GM18861 (cell line): ENCODE measurements at regions not wholly inside any gene's neighbourhood (a gene's known extent, or its start where the extent isn't known, plus 50 kb on each side); places are given as distances from the start of the nearest gene placed in this dataset.
"Not testable (repeated sequence)": the region's sequence is repeated elsewhere in the genome, so short reads cannot be mapped to it uniquely, and the experiment has no call there.

Experiments
- ATAC-seq: cut with Tn5 transposase; IDR thresholded peaks from one replicate; pipeline ENCODE4 v1.9.1; 2021; ENCODE audit not compliant: unreplicated experiment

DNA sequence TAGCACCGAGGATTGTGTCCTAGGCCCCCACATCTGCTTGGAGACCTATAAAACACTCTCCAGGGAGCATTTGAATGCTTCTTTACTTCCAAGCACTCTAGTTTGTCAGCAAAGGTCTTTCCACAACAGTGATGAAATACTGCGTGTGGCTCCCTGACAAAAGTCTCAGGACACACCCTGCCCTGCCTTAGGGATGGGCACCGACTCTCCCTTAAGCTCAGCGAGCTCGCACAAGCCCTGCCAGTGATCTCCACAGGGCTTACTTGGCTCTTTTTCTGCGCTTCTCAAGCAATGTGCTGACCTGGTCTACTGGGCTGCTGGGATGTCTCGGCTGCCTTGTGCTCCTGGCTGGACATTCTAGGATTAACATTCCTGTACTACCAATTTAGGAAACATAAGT, 84.3 kb upstream of the MPP7 start:
- no peak for ATAC-seq

DNA sequence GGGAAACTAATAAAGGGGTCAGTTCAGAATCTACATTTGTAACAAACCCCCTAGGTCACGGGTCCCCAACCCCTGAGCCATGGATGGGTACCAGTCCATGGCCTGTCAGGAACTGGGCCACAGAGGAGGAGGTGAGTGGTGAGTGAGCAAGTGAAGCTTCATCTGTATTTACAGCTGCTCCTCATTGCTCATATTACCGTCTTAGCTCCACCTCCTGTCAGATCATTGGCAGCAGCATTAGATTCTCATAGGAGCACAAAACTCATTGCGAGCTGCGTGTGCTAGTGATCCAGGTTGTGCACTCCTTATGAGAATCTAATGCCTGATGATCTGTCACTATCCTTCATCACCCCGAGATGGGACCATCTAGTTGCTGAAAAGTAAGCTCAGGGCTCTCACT, 88.4 kb upstream of the MPP7 start:
- ATAC-seq: no peak

DNA sequence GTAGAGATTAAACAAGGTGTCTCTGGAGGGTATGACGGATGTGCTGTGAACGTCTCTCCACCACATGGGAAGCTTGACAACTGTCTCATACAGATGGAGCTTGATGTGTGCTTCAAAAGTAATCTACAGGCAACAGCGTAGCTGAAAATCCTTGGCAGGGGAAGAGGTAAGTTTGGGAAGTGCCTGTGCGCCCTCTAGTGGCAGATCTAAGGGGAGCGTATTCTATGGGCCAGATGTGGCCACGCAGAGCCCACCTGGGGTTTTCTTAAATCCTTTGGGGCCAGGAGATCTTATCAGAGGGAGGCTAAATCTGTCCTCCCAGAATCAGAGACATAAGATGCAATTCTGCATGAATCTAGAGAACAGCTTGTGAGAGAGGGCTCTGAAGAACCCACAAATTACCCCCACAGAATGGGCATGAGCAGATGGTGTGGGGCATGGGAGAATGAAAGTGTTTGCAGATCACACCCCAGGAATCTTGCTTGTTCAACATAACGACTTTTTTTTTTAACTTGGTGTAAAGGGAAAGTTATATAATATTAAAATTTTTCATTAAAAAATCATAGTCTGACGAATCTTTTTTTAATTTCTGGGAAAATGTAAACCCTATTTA, 91.2 kb upstream of the MPP7 start:
- ATAC-seq: peak; percentile 43

- ATAC-seq: no peak
Observed at GRCh38 chr10:28396331-28396730, 93.5 kb upstream of the MPP7 start.

DNA sequence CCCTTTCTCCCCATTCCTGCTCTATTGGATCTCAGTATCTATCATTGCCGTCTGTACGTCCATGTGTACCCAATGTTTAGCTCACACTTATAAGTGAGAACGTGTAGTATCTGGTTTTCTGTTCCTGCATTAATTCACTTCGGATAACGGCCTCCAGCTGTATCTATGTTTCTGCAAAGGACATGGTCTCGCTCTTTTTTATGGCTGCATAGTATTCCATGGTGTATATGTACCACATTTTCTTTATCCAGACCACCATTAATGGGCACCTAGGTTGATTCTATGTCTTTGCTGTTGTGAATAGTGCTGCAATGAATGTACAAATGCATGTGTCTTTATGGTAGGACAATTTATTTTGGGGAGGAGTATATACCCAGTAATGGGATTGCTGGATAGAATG, 94.4 kb upstream of the MPP7 start:
- ATAC-seq: no peak

DNA sequence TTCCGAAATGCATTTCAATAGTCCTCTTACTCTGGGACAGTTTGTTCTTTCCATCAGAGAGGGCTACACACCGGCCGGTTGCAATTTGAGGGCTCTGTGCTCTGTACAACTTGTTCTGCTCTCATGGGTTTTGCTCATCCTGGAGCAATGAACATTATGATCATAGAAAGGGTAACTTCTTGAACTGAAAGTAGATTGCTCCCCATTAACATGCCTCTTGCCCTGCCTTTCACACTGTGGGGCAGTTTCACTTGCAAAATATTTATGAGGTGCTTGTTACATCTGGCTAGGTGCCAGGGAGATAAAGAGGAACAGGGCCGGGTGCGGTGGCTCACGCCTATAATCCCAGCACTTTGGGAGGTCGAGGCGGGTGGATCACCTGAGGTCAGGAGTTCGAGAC, 97.3 kb upstream of the MPP7 start:
- no peak for ATAC-seq

- no peak for ATAC-seq
Observed at GRCh38 chr10:28400681-28401080, 97.8 kb upstream of the MPP7 start.

DNA sequence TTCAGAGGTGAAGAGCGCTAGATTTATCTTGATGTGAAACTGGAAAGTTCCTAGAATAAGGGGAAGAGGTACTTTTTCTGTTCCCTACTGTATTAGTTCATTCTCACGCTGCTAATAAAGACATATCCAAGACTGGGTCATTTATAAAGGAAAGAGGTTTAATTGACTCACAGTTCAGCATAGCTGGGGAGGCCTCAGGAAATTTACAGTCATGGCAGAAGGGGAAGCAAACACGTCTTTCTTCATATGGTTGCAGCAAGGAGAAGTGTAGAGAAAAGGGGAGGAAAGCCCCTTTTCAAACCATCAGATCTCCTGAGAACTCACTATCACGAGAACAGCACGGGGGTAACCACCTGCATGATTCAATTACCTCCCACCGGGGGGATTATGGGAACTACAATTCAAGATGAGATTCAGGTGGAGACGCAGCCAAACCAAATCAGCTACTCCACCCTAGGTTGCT, 99.8 kb upstream of the MPP7 start:
- ATAC-seq: not testable (repeated sequence)

GRCh38 chr10:28403090-28403489, 100.2 kb upstream of the MPP7 start:
- ATAC-seq: no peak

DNA sequence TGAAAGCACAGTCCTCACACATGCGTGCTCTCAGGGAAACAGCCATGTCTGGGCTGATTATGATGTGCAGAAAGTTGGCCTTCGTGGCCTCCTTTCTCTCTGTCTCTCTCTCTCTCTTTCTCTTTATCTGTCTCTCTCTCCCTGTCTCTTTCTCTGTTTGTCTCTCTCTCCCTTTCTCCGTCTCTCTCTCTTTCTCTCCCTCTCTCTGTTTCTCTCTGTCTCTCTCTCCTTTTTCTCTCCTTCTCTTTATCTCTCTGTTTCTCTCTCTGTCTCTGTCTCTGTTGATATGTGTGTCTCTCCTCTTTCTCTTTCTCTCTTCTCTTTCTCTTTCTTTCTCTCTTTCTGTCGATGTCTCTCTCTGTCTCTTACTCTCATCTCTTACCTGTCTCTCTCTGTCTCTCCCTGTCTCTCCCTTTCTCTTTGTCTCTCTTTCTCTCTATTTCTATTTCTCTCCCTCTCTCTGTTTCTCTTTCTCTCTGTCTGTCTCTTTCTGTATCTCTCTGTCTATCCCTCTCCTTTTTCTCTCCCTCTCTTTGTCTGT, 105.4 kb upstream of the MPP7 start:
- no peak for ATAC-seq

DNA sequence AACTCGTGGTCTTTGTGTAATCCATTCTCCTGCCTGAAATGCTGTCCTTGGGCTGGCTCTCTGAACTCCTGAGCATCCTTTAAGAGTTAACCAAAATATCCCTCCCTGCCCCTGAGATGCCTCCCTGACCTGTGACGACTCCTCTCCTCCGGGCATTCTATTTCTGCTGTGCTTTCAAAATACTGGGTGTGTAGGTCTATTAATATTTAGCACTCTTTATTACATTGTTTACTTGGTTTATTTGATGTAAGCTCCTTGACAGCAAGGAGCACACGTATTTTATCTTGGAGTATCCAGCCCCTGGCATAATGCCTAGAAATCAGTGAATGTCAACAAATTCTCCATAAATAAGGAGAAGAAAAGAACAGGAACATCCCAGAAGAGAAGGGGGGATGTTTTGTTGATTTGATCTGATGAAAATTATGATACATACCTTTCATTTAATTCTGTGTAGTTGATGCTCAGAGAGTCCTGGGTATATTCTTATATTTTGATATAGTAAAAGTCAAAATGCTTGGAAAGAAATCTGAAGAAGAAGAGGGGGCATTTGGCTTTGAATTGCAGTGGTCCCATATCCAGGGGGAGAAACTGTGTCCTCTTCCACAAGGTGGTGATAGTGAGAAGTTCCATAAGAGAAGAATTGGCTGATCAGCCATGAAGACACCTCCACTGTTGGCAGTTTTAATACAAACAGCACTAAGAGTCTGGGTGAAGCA, 107.7 kb upstream of the MPP7 start:
- no peak for ATAC-seq

- no peak for ATAC-seq
Observed at GRCh38 chr10:28411136-28411460, 108.2 kb upstream of the MPP7 start.

- no peak for ATAC-seq
Observed at GRCh38 chr10:28411648-28412047, 108.8 kb upstream of the MPP7 start.

- ATAC-seq: no peak
Observed at GRCh38 chr10:28418069-28418468, 114.8 kb upstream of the WAC start.

DNA sequence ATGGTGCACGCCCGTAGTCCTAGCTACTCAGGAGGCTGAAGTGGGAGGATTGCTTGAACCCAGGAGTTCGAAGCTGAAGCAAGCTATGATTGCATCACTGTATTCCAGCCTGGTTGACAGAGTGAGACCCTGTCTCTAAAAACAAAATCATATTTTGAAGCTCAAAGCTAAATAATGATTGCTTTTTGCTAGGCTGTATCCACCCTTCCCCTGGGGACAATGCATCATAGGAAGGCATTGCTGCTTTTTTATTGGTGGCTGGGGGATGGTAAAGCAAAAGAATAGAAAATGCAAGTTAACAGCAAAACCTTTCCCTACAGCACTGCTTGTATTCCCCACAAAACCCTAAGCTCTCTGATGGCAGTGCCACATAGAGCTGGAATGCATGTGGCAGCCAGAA, 107.5 kb upstream of the WAC start:
- no peak for ATAC-seq

DNA sequence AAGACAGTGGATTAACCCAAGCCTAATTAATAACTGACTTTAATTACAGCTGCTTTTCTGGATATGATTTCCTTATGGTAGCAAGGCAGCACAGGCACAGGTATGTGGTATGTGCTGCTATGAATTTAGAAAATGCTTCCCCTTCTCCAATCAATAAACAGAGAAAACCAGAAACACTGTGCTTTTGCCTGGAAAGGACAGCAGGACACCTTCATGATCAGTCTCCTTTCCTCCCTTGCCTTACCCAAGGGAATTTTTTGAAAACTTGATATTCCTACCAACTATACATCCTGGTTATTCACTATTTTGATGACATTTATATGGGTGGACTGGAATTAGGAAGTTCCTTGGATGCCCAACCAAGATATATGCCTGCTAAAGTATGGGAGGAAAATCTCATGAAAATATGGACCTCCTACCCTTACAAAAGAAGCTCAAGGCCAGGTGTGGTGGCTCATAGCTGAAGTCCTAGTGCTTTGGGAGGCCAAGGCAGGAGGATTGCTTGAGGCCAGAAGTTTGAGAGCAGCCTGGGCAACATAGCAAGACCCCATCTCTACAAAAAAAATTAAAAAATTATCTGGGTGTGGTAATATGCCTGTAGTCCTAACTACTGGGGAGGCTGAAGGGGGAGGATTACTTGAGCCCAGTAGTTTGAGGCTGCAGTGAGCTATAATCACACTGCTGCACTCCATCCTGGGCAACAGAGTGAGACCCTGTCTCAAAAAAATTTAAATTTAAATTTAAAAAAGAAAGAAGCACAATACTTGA, 106.3 kb upstream of the WAC start:
- ATAC-seq: no peak

DNA sequence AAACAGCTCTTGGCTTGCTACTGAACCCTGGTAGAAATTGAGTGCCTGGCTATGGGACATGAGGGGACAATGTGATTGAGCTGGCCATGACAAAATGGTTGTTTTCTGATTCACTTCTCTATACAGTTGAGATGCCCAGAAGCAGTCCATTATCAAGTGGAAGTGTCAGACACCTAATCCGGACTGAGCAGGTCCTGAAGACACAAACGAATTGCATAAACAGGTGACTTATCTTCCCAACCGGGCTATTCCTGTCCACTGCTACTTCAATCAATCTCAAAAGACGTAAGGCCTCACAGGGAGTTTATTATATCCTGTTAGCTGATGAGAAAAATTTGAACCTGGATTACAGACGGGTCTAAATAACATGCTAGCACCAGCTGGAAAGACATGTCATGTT, 105.5 kb upstream of the WAC start:
- ATAC-seq: no peak

DNA sequence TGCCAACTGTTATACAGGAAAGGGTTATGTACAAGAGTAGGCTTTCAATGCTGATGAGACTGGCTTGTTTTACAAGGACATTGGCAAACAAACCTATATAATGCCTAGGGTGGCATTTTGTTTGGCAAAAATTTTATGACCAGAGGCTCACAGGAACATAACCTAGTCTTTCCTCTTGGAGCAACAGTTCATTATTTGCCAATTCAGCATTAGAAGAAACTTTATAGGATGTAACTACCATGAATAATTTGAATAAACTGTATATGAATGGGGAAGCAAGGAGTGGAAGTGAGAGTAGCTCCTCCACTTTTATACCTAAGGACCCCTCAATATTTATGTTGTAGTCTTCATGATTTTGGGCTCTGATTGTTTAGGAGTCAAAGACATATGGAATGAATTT, 103.9 kb upstream of the WAC start:
- ATAC-seq: no peak

- no peak for ATAC-seq
Observed at GRCh38 chr10:28429573-28430216, 103.2 kb upstream of the WAC start.

GRCh38 chr10:28431139-28431538, 101.8 kb upstream of the WAC start:
- ATAC-seq: no peak

DNA sequence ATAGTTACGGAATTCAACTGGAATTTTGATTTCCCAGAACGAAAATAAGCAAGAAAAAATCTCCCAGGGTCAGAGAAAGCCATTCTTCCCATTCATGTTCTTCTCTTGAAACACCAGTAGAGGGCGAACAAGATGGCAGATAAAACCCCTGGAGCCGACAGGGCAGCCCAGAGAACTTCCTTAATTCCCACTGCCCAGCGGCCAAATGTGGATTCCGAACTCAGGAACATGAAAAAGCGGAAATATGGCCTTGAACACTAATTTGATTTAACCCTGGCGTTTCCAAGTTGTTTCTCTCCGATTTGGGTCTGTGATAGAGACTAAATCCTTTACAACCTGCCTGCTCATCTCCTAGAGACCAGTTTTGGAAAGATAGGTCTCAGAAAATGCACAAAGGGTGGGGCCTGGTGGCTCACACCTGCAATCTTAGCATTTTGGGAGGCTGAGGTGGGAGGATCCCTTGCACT, 100.7 kb upstream of the WAC start:
- ATAC-seq: no peak
